CD4-positive, alpha-beta memory T cell (primary cell): ENCODE measurements at regions not wholly inside any gene's neighbourhood (a gene's known extent, or its start where the extent isn't known, plus 50 kb on each side); places are given as distances from the start of the nearest gene placed in this dataset.

ENCODE experiments used
- CTCF ChIA-PET: fragments of 350-600 bp; sonication (Branson Sonifier 250); formaldehyde crosslinking; loops from one replicate; lab custom pipeline; 2021; ENCODE audit warnings: inconsistent platforms; ENCODE audit not compliant: partially characterized antibody; lab: Charles Lee
- POLR2A ChIA-PET: fragments of 350-600 bp; sonication (Branson Sonifier 250); formaldehyde crosslinking; loops from one replicate; lab custom pipeline; 2021; ENCODE audit not compliant: partially characterized antibody; lab: Charles Lee
- DNase-seq, 5 donors: peaks; one replicate each; pipeline versions ENCODE4 v3.0.0 to v3.0.0-alpha.2; 2020 to 2022; ENCODE audit warnings: mixed read lengths in 1 of 5
- H3K27ac ChIP-seq: one replicate; pipeline ENCODE4 v1.7.0; 2013; ENCODE audit warnings: low read depth, low read length
- H3K27me3 ChIP-seq: 2 replicates; pipeline ENCODE4 v1.7.0; 2013; ENCODE audit warnings: mild to moderate bottlenecking, low read length, moderate library complexity; ENCODE audit not compliant: insufficient read depth
- H3K36me3 ChIP-seq: 2 replicates; pipeline ENCODE4 v1.7.0; 2013; ENCODE audit warnings: mild to moderate bottlenecking, low read length, moderate library complexity; ENCODE audit not compliant: insufficient read depth
- H3K4me1 ChIP-seq: 2 replicates; pipeline ENCODE4 v1.7.0; 2013; ENCODE audit warnings: mild to moderate bottlenecking, low read length, moderate library complexity; ENCODE audit not compliant: insufficient read depth
- H3K4me3 ChIP-seq, 2 donors: one replicate each; pipeline ENCODE4 v1.7.0; 2013; ENCODE audit warnings: low read length in 2 of 2, mild to moderate bottlenecking in 1 of 2
- H3K9me3 ChIP-seq, 2 donors: one replicate each; pipeline ENCODE4 v1.7.0; 2013; ENCODE audit warnings: low read length in 2 of 2, control low read depth in 1 of 2; ENCODE audit not compliant: control insufficient read depth in 1 of 2
- H3K27ac Mint-ChIP-seq, 7 donors: one replicate each; pipeline ENCODE4 v1.8.0; 2020 to 2021; ENCODE audit warnings: mixed read lengths in 7 of 7, mild to moderate bottlenecking in 6 of 7, inconsistent platforms in 3 of 7, moderate library complexity in 3 of 7
- H3K27me3 Mint-ChIP-seq, 2 donors: one replicate each; pipeline ENCODE4 v1.8.0; 2020 to 2021; ENCODE audit warnings: mixed read lengths in 2 of 2
- H3K36me3 Mint-ChIP-seq, 2 donors: one replicate each; pipeline ENCODE4 v1.8.0; 2020 to 2021; ENCODE audit warnings: mixed read lengths in 2 of 2, inconsistent platforms in 1 of 2, mild to moderate bottlenecking in 1 of 2
- H3K4me1 Mint-ChIP-seq, 4 donors: one replicate each; pipeline ENCODE4 v1.8.0; 2020 to 2021; ENCODE audit warnings: mixed read lengths in 4 of 4, mild to moderate bottlenecking in 1 of 4
- H3K4me3 Mint-ChIP-seq, 8 donors: one replicate each; pipeline ENCODE4 v1.8.0; 2020 to 2021; ENCODE audit warnings: mixed read lengths in 8 of 8, mild to moderate bottlenecking in 7 of 8, moderate library complexity in 6 of 8, inconsistent platforms in 3 of 8
- H3K9me3 Mint-ChIP-seq, 8 donors: one replicate each; pipeline ENCODE4 v1.8.0; 2020 to 2021; ENCODE audit warnings: mixed read lengths in 8 of 8, mild to moderate bottlenecking in 5 of 8, inconsistent platforms in 3 of 8, moderate library complexity in 1 of 8
- intact Hi-C: fragments of 100-400 bp; cut with micrococcal nuclease; formaldehyde crosslinking; loops from one replicate; pipeline ENCODE4 v1.15.1; 2023

DNA sequence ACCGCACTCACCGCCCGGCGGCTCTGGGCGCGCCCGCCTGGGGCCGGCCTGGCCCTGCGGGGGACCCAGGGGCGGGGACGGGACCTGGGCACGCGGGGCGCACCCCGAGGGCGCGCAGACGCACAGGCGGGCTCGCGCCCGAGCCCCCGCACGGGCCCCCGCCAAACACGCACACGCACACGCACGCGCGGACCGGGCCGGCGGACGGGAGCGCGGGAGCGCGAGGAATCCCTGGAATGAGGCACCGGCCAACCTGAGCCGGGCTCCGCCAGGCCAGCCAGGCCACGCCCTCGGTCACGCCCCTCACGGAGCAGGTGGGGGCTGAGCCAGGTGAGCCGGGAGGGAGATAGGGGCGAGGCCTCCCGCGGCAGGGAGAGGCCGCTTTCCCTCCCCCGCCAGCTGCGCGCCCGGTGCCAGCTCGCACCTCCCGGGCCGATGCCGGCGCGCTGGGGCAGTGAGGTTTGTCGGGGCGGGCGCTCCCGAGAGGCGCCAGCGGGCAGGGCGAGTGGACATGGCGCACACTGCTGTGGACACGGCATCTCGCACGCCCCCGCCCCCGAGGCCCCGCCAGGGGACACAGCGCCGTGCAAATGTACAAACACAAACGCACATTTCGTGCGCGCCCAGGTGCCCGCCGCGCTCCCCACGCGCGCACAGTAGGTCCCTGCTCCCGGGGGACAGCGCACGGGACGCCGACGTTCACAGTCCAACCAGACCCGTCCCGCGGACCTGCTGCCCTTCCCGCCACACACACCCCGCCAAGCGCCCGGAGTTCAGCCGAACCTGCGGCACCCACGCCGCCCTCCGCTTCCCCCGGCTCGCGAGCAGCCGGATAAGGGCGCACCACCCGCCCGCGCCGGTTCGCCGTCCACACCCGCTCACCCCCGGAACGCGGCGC, 75.9 kb upstream of the VGLL4 start:
- no peaks in the 10 kb centered on the region for H3K27me3 ChIP-seq
- no peaks in the 10 kb centered on the region for H3K9me3 ChIP-seq
- peak overlapping the region in 1 of 2 donors; percentile 59 for H3K4me3 ChIP-seq
- intact Hi-C loops, result loop anchor here (1.0 to 5.0 kb wide), 5 partner anchors 51 to 763 kb away; partner anchors contain the start of genes ATG7, TAMM41, TSEN2 and VGLL4
- Mint-ChIP-seq H3K36me3 (peaks cover 0 to 9% of the 10 kb centered on the region in 2 donors), H3K4me1 (peaks cover 10 to 32% (median 24%) of the 10 kb centered on the region in 4 donors), H3K4me3 (peak overlapping the region; percentile 64 to 97 (median 88)), H3K27ac (peak overlapping the region in 2 of 7 donors; percentile 59 to 70), H3K27me3 (peaks cover 0 to 4% of the 10 kb centered on the region in 2 donors), H3K9me3 (peaks cover 0 to 2% (median 0%) of the 10 kb centered on the region in 8 donors)
- H3K4me1 ChIP-seq, result peaks cover 14% of the 10 kb centered on the region
- H3K36me3 ChIP-seq, result no peaks in the 10 kb centered on the region
- H3K27ac ChIP-seq, result peak overlapping the region; percentile 64
- peak; percentile 76 to 87 (median 78) for DNase-seq
- POLR2A ChIA-PET, result interaction anchor here (0.6 kb wide), 2 partner anchors 78 to 127 kb away, joined by 3 read pairs; no protein-coding TSS in a partner anchor
- CTCF ChIA-PET, result no interaction called here

DNA sequence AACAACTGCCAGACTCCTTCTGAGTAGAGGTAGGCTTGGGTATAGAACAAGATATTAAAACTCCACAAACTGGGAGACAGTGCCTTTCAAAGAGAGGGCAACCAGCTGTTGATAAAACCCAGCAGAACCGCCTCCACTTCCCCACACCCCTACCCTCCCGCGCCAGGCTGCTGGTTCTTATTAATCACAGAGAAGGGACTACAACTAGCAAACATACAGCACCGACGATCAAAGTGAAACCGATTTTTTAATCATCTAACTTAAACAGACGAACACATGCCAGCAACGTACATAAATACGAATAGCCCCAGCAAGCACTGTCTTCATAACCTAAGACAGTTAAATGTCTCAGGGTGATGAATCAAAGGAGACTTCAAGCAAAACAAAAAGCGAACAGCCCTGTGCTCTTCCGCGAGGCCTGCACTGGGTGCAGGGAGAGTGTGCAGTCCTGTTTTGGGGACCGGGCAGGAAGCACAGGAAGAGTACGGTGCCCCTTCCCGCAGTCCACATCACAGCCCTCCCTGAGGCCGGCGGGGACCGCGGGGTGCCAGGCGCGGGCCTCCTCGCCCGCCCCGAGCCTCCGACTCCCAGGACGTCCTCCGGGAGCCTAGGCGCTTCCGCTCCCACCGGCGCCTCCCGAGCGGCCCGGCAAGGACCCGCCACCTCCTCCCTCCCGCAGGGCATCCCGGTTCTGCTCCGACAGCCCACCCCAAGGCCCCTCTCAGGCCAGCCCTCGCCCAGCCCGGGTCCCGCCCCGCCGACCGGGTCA, 75.1 kb upstream of the VGLL4 start:
- Histone ChIP-seq H3K9me3 (no peaks in the 10 kb centered on the region), H3K27me3 (no peaks in the 10 kb centered on the region), H3K27ac (peak overlapping the region; percentile 64), H3K36me3 (no peaks in the 10 kb centered on the region), H3K4me1 (peaks cover 13% of the 10 kb centered on the region), H3K4me3 (peak overlapping the region; percentile 1 to 59)
- Mint-ChIP-seq H3K4me3 (peak overlapping the region; percentile 90 to 97 (median 92)), H3K36me3 (peaks cover 0 to 9% of the 10 kb centered on the region in 2 donors), H3K4me1 (peaks cover 9 to 30% (median 22%) of the 10 kb centered on the region in 4 donors), H3K27me3 (peaks cover 0 to 4% of the 10 kb centered on the region in 2 donors), H3K27ac (peak overlapping the region; percentile 89 to 97 (median 92)), H3K9me3 (peaks cover 0 to 2% (median 0%) of the 10 kb centered on the region in 8 donors)
- peak; percentile 32 to 65 (median 43) for DNase-seq
- ChIA-PET CTCF (no interaction called here), POLR2A (interaction anchor here (1.1 to 1.8 kb wide), 2 partner anchors 52 to 75 kb away, joined by 4 to 7 read pairs; partner anchors contain the start of gene VGLL4)
- intact Hi-C loops, result loop anchor here (1.0 to 5.0 kb wide), 5 partner anchors 51 to 763 kb away; partner anchors contain the start of genes ATG7, TAMM41, TSEN2 and VGLL4

DNA sequence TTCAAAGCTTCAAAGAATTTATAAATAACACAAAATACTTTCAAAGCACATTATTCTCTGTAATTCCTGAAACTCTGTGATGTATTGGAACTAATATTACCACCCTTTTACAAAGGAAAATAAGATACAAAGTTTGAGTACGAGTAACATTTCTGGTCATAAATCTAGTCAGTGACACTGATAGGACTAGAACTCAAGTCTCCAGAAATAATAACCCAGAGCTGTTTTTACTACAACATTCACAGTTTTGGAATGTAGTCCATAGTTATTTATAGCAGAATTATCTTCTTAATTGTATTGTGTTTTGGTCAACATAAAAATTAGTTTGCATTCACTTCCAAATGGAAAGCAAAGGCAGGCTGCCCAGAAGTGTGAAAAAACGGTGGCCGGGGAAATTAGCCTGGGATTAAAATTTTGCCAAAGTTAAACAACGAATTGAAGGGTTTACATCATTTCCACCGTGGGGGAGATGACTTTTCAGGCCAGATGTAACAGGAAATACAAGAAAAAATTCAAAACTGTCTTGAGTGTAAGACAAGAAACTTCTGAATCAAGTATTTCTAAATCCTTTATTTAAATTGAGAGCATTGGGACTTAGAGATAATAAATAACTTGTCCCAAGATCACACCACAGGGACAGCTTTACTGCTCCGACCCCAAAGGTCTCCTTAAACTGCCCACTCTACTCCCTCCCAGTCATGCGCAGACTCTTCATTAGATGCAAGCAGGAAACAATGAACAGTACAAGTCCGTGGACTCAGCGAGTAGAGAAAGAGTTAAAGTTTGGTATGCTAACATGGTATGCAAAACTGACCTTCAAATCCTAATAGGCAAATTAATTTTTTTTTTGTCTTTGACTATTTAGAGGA, 74.3 kb upstream of the VGLL4 start:
- CTCF ChIA-PET, result no interaction called here

DNA sequence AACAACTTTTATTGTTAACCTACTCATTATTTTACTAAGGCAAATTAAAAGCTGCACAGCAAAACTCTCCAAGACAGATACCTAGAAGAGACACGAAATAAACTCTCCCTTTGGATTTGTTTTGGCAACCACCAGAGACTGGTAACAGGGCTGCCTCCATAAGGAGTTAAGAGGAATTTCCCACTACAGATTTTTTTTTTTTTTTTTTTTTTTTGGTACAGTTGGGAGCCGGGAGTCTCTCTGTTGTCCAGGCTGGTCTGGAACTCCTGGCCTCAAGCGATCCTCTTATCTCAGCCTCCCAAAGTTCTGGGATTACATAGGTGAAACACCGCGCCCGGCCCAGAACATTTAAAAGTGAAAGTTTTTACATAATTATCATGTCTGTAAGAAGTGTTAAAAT, 73.6 kb upstream of the VGLL4 start:
- peaks cover 9 to 33% (median 25%) of the 10 kb centered on the region in 4 donors for H3K4me1 Mint-ChIP-seq
- ChIA-PET POLR2A (interaction anchor here (1.8 kb wide), 1 partner anchor 53 kb away, joined by 7 read pairs; no protein-coding TSS in a partner anchor), CTCF (no interaction called here)
- peak overlapping the region in 1 of 7 donors; percentile 90 for H3K27ac Mint-ChIP-seq
- no peaks in the 10 kb centered on the region for H3K9me3 ChIP-seq
- no peaks in the 10 kb centered on the region for H3K27me3 ChIP-seq
- peaks cover 0 to 9% of the 10 kb centered on the region in 2 donors for H3K36me3 Mint-ChIP-seq
- H3K4me3 Mint-ChIP-seq, result peak overlapping the region in 2 of 8 donors; percentile 10 to 52
- intact Hi-C loops, result loop anchor here (5.0 kb wide), 1 partner anchor 765 kb away; the partner anchor contains the start of gene TSEN2
- peaks cover 13% of the 10 kb centered on the region for H3K4me1 ChIP-seq
- no peak for DNase-seq
- H3K27ac ChIP-seq, result no peak overlapping the region
- no peak overlapping the region for H3K4me3 ChIP-seq
- H3K27me3 Mint-ChIP-seq, result no peaks in the 10 kb centered on the region
- peaks cover 0 to 2% (median 0%) of the 10 kb centered on the region in 8 donors for H3K9me3 Mint-ChIP-seq
- no peaks in the 10 kb centered on the region for H3K36me3 ChIP-seq

More for the DNA sequence above, 74.3 kb upstream of the VGLL4 start:
- intact Hi-C loops, result loop anchor here (2.0 to 5.0 kb wide), 3 partner anchors 75 to 764 kb away; partner anchors contain the start of genes ATG7, TSEN2 and VGLL4
- Mint-ChIP-seq H3K27me3 (no peaks in the 10 kb centered on the region), H3K4me3 (peak overlapping the region; percentile 90 to 97 (median 92)), H3K27ac (peak overlapping the region; percentile 89 to 97 (median 92)), H3K36me3 (peaks cover 0 to 9% of the 10 kb centered on the region in 2 donors), H3K9me3 (peaks cover 0 to 2% (median 0%) of the 10 kb centered on the region in 8 donors), H3K4me1 (peaks cover 9 to 30% (median 23%) of the 10 kb centered on the region in 4 donors)
- Histone ChIP-seq H3K9me3 (no peaks in the 10 kb centered on the region), H3K4me1 (peaks cover 13% of the 10 kb centered on the region), H3K4me3 (peak overlapping the region in 1 of 2 donors; percentile 59), H3K36me3 (no peaks in the 10 kb centered on the region), H3K27ac (peak overlapping the region; percentile 64), H3K27me3 (no peaks in the 10 kb centered on the region)
- peak in 1 of 5 donors; percentile 2 for DNase-seq
- POLR2A ChIA-PET, result interaction anchor here (1.1 to 1.8 kb wide), 2 partner anchors 53 to 74 kb away, joined by 4 to 7 read pairs; partner anchors contain the start of gene VGLL4

DNA sequence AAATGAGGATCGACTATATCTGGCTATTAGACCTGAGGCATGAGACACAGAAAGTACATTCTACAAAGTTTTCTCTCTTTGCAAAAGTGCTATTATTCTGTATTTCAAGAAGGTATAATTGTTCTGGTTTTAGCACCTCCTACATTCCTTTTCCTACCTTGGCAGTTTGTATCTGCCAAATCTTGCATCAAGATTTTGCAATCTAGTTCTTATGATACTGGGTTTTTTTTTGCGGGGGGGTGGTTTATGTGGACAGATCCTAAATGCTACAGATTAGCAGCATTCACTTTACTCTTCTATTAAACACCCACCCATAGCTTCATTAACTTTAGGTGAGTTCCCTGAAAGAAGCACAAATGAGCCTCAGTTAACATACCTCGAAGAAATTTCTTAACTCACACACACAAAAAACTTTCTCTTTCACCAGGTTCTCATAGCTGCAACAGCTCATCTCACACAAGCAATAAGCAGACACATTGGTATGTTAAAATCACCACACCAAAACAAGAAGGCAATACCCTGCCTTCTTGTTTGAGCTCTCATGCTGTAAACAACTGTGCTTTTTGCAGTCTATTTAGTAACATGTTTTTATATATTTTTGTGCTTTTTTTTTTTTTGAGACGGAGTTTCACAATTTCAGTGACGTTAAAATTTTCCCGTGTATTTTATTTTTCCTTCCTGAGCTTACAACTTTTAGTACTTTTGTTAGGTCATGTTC, 73.0 kb upstream of the VGLL4 start:
- no peaks in the 10 kb centered on the region for H3K36me3 ChIP-seq
- Mint-ChIP-seq H3K9me3 (peaks cover 0 to 3% (median under 1%) of the 10 kb centered on the region in 8 donors), H3K36me3 (peaks cover 4 to 14% of the 10 kb centered on the region in 2 donors), H3K27me3 (no peaks in the 10 kb centered on the region), H3K4me3 (peak overlapping the region in 2 of 8 donors; percentile 10 to 52), H3K27ac (peak overlapping the region in 1 of 7 donors; percentile 11), H3K4me1 (peaks cover 9 to 38% (median 27%) of the 10 kb centered on the region in 4 donors)
- no peak overlapping the region for H3K27ac ChIP-seq
- H3K4me1 ChIP-seq, result peaks cover 13% of the 10 kb centered on the region
- no peak for DNase-seq
- intact Hi-C loops, result loop anchor here (5.0 kb wide), 1 partner anchor 766 kb away; the partner anchor contains the start of gene TSEN2
- H3K4me3 ChIP-seq, result no peak overlapping the region
- CTCF ChIA-PET, result no interaction called here
- POLR2A ChIA-PET, result interaction anchor here (1.8 kb wide), 1 partner anchor 54 kb away, joined by 7 read pairs; no protein-coding TSS in a partner anchor
- no peaks in the 10 kb centered on the region for H3K9me3 ChIP-seq
- no peaks in the 10 kb centered on the region for H3K27me3 ChIP-seq
